Karpas-422 (cell line): ENCODE measurements at regions not wholly inside any gene's neighbourhood (a gene's known extent, or its start where the extent isn't known, plus 50 kb on each side); places are given as distances from the start of the nearest gene placed in this dataset.

Source experiments
- DNase-seq: peaks from one replicate; pipeline ENCODE4 v3.0.0-alpha.2; 2015
- H2AFZ ChIP-seq: fragments of 200-600 bp; sonication (generic); 2 replicates; pipeline ENCODE4 v1.6.1; 2014; ENCODE audit warnings: antibody characterized with exemption, low read length, mixed read lengths
- H3K27ac ChIP-seq: fragments of 200-600 bp; sonication (generic); 2 replicates; pipeline ENCODE4 v1.5.1; 2014; ENCODE audit warnings: mild to moderate bottlenecking, low read length, moderate library complexity
- H3K27me3 ChIP-seq: fragments of 200-600 bp; sonication (generic); 2 replicates; pipeline ENCODE4 v1.6.1; 2014; ENCODE audit warnings: low read length, mixed read lengths
- H3K36me3 ChIP-seq: fragments of 200-600 bp; sonication (generic); 2 replicates; pipeline ENCODE4 v1.6.1; 2014; ENCODE audit warnings: low read length, mixed read lengths; ENCODE audit not compliant: insufficient read depth
- H3K4me1 ChIP-seq: fragments of 200-600 bp; sonication (generic); 2 replicates; pipeline ENCODE4 v1.6.1; 2014; ENCODE audit warnings: mild to moderate bottlenecking, low read length, mixed read lengths
- H3K4me2 ChIP-seq: fragments of 200-600 bp; sonication (generic); 2 replicates; pipeline ENCODE4 v1.6.1; 2014; ENCODE audit warnings: low read length, low read depth, mild to moderate bottlenecking; ENCODE audit not compliant: poor library complexity, severe bottlenecking
- H3K4me3 ChIP-seq: fragments of 200-600 bp; sonication (generic); 2 replicates; pipeline ENCODE4 v1.5.1; 2014; ENCODE audit warnings: mild to moderate bottlenecking, antibody characterized with exemption, low read length, mixed read lengths
- H3K79me2 ChIP-seq: fragments of 200-600 bp; sonication (generic); 2 replicates; pipeline ENCODE4 v1.6.1; 2014; ENCODE audit warnings: mild to moderate bottlenecking, low read length, mixed read lengths
- H3K9ac ChIP-seq: fragments of 200-600 bp; sonication (generic); 2 replicates; pipeline ENCODE4 v1.6.0; 2014; ENCODE audit warnings: low read length
- H3K9me2 ChIP-seq: fragments of 200-600 bp; sonication (generic), shearing (Covaris generic); replicated peaks from 2 replicates; pipeline ENCODE4 v1.6.0; 2014; ENCODE audit warnings: mild to moderate bottlenecking, low read length, moderate library complexity; ENCODE audit not compliant: insufficient read depth
- H3K9me3 ChIP-seq: fragments of 300-700, 200-600 bp; sonication (generic); 2 replicates; pipeline ENCODE4 v1.6.1; 2014; ENCODE audit warnings: low read length, mixed read lengths
- H4K20me1 ChIP-seq: fragments of 200-600 bp; sonication (generic); 2 replicates; pipeline ENCODE4 v1.6.1; 2014; ENCODE audit warnings: mild to moderate bottlenecking, antibody characterized with exemption, low read length, low read depth; ENCODE audit not compliant: insufficient read depth

GRCh38 chr1:182174513-182174855, 113.0 kb upstream of the ZNF648 start:
- Histone ChIP-seq H3K4me1 (no peaks in the 10 kb centered on the region), H2AFZ (no peak overlapping the region), H3K27me3 (no peaks in the 10 kb centered on the region), H3K4me2 (no peak overlapping the region), H4K20me1 (no peaks in the 10 kb centered on the region), H3K9me3 (no peaks in the 10 kb centered on the region), H3K9ac (no peak overlapping the region), H3K4me3 (no peak overlapping the region), H3K36me3 (no peaks in the 10 kb centered on the region), H3K79me2 (no peaks in the 10 kb centered on the region), H3K9me2 (no peaks in the 10 kb centered on the region), H3K27ac (no peak overlapping the region)
- no peak for DNase-seq

GRCh38 chr1:182173808-182174512, 112.4 kb upstream of the ZNF648 start:
- DNase-seq = no peak
- Histone ChIP-seq H3K36me3 (no peaks in the 10 kb centered on the region), H3K27ac (no peak overlapping the region), H3K79me2 (no peaks in the 10 kb centered on the region), H3K4me3 (no peak overlapping the region), H3K9me2 (no peaks in the 10 kb centered on the region), H3K9me3 (no peaks in the 10 kb centered on the region), H2AFZ (no peak overlapping the region), H3K27me3 (no peaks in the 10 kb centered on the region), H3K4me1 (no peaks in the 10 kb centered on the region), H3K9ac (no peak overlapping the region), H4K20me1 (no peaks in the 10 kb centered on the region), H3K4me2 (no peak overlapping the region)

GRCh38 chr1:182172699-182173098, 111.2 kb upstream of the ZNF648 start:
- H3K9me3 ChIP-seq = no peaks in the 10 kb centered on the region
- H3K27me3 ChIP-seq = no peaks in the 10 kb centered on the region
- H3K4me2 ChIP-seq = no peak overlapping the region
- DNase-seq = no peak
- no peak overlapping the region for H3K9ac ChIP-seq
- no peaks in the 10 kb centered on the region for H4K20me1 ChIP-seq
- H3K27ac ChIP-seq = no peak overlapping the region
- H3K36me3 ChIP-seq = no peaks in the 10 kb centered on the region
- no peak overlapping the region for H3K4me3 ChIP-seq
- H3K9me2 ChIP-seq = no peaks in the 10 kb centered on the region
- H3K79me2 ChIP-seq = no peaks in the 10 kb centered on the region
- H2AFZ ChIP-seq = no peak overlapping the region
- H3K4me1 ChIP-seq = no peaks in the 10 kb centered on the region

- no peak overlapping the region for H3K4me3 ChIP-seq
- no peaks in the 10 kb centered on the region for H4K20me1 ChIP-seq
- no peaks in the 10 kb centered on the region for H3K4me1 ChIP-seq
- no peaks in the 10 kb centered on the region for H3K9me3 ChIP-seq
- H3K36me3 ChIP-seq = no peaks in the 10 kb centered on the region
- DNase-seq = no peak
- no peak overlapping the region for H3K4me2 ChIP-seq
- no peak overlapping the region for H3K9ac ChIP-seq
- H3K27ac ChIP-seq = no peak overlapping the region
- no peaks in the 10 kb centered on the region for H3K79me2 ChIP-seq
- H3K27me3 ChIP-seq = no peaks in the 10 kb centered on the region
- no peak overlapping the region for H2AFZ ChIP-seq
- no peaks in the 10 kb centered on the region for H3K9me2 ChIP-seq
Observed at GRCh38 chr1:182170891-182171461, 109.5 kb upstream of the ZNF648 start.

GRCh38 chr1:182169203-182169602, 107.7 kb upstream of the ZNF648 start:
- DNase-seq = no peak
- Histone ChIP-seq H2AFZ (no peak overlapping the region), H3K9me2 (no peaks in the 10 kb centered on the region), H4K20me1 (no peaks in the 10 kb centered on the region), H3K27ac (no peak overlapping the region), H3K4me3 (no peak overlapping the region), H3K79me2 (no peaks in the 10 kb centered on the region), H3K4me2 (no peak overlapping the region), H3K4me1 (no peaks in the 10 kb centered on the region), H3K9ac (no peak overlapping the region), H3K9me3 (no peaks in the 10 kb centered on the region), H3K27me3 (no peaks in the 10 kb centered on the region), H3K36me3 (no peaks in the 10 kb centered on the region)

GRCh38 chr1:182166750-182167149, 105.2 kb upstream of the ZNF648 start:
- H4K20me1 ChIP-seq = no peaks in the 10 kb centered on the region
- H3K36me3 ChIP-seq = no peaks in the 10 kb centered on the region
- no peaks in the 10 kb centered on the region for H3K9me3 ChIP-seq
- H2AFZ ChIP-seq = no peak overlapping the region
- H3K9me2 ChIP-seq = no peaks in the 10 kb centered on the region
- no peak overlapping the region for H3K4me3 ChIP-seq
- H3K4me2 ChIP-seq = no peak overlapping the region
- H3K27me3 ChIP-seq = no peaks in the 10 kb centered on the region
- no peak for DNase-seq
- no peak overlapping the region for H3K27ac ChIP-seq
- no peaks in the 10 kb centered on the region for H3K4me1 ChIP-seq
- H3K79me2 ChIP-seq = no peaks in the 10 kb centered on the region
- no peak overlapping the region for H3K9ac ChIP-seq

- DNase-seq = no peak
- Histone ChIP-seq H3K79me2 (no peaks in the 10 kb centered on the region), H3K9me3 (no peaks in the 10 kb centered on the region), H3K9me2 (no peaks in the 10 kb centered on the region), H4K20me1 (no peaks in the 10 kb centered on the region), H3K9ac (no peak overlapping the region), H3K27ac (no peak overlapping the region), H3K4me2 (no peak overlapping the region), H3K27me3 (no peaks in the 10 kb centered on the region), H3K4me3 (no peak overlapping the region), H3K4me1 (no peaks in the 10 kb centered on the region), H2AFZ (no peak overlapping the region), H3K36me3 (no peaks in the 10 kb centered on the region)
Observed at GRCh38 chr1:182166321-182166720, 104.8 kb upstream of the ZNF648 start.

- Histone ChIP-seq H3K4me2 (no peak overlapping the region), H3K79me2 (no peaks in the 10 kb centered on the region), H3K4me3 (no peak overlapping the region), H4K20me1 (no peaks in the 10 kb centered on the region), H3K27ac (no peak overlapping the region), H3K36me3 (no peaks in the 10 kb centered on the region), H3K4me1 (no peaks in the 10 kb centered on the region), H3K9ac (no peak overlapping the region), H3K9me3 (peaks cover 6% of the 10 kb centered on the region; the same call in 1 of the 2 replicates), H2AFZ (no peak overlapping the region), H3K27me3 (no peaks in the 10 kb centered on the region), H3K9me2 (no peaks in the 10 kb centered on the region)
- DNase-seq = no peak
Observed at GRCh38 chr1:182164273-182164672, 102.8 kb upstream of the ZNF648 start.
